KMS-11 (cell line): ENCODE measurements at regions not wholly inside any gene's neighbourhood (a gene's known extent, or its start where the extent isn't known, plus 50 kb on each side); places are given as distances from the start of the nearest gene placed in this dataset.

ENCODE experiments used
- H2AFZ ChIP-seq: fragments of 200-600 bp; sonication (generic); 2 replicates; pipeline ENCODE4 v1.6.1; 2016; ENCODE audit warnings: antibody characterized with exemption, mixed run types, low read depth
- H3K27ac ChIP-seq: fragments of 200-600 bp; sonication (generic); 2 replicates; pipeline ENCODE4 v1.6.1; 2016; ENCODE audit warnings: mild to moderate bottlenecking, mixed run types
- H3K27me3 ChIP-seq: fragments of 200-600 bp; sonication (generic); 2 replicates; pipeline ENCODE4 v1.6.1; 2017; ENCODE audit warnings: mild to moderate bottlenecking, low read depth, mixed run types, moderate library complexity; ENCODE audit not compliant: insufficient read depth
- H3K36me3 ChIP-seq: fragments of 200-600 bp; sonication (generic); 2 replicates; pipeline ENCODE4 v1.6.1; 2017; ENCODE audit warnings: mild to moderate bottlenecking, mixed run types; ENCODE audit not compliant: insufficient read depth
- H3K4me1 ChIP-seq: fragments of 200-600 bp; sonication (generic); 2 replicates; pipeline ENCODE4 v1.6.1; 2016; ENCODE audit warnings: mild to moderate bottlenecking, low read depth, mixed run types; ENCODE audit not compliant: poor library complexity, severe bottlenecking
- H3K4me2 ChIP-seq: fragments of 200-600 bp; sonication (generic); 2 replicates; pipeline ENCODE4 v1.7.0; 2016; ENCODE audit warnings: mild to moderate bottlenecking, mixed run types
- H3K4me3 ChIP-seq: fragments of 200-600 bp; sonication (generic); IDR thresholded peaks from 2 replicates; pipeline ENCODE4 v1.6.1; 2017; ENCODE audit warnings: low read depth, low read length, mixed read lengths; ENCODE audit not compliant: insufficient read depth
- H3K79me2 ChIP-seq: fragments of 200-600 bp; sonication (generic); 2 replicates; pipeline ENCODE4 v1.6.1; 2016; ENCODE audit warnings: low read depth, mixed run types; ENCODE audit not compliant: insufficient read depth
- H3K9ac ChIP-seq: fragments of 200-600 bp; sonication (generic); 2 replicates; pipeline ENCODE4 v1.6.1; 2016; ENCODE audit warnings: mild to moderate bottlenecking, mixed run types
- H4K20me1 ChIP-seq: fragments of 200-600 bp; sonication (generic); 2 replicates; pipeline ENCODE4 v1.6.1; 2016; ENCODE audit warnings: mild to moderate bottlenecking, mixed run types; ENCODE audit not compliant: insufficient read depth
- TF ChIP-seq, protein P1 (sequence below): fragments of 200-600 bp; sonication (generic); conservative IDR thresholded peaks from 2 replicates; pipeline ENCODE4 v1.6.1; 2017; ENCODE audit warnings: low read depth, mild to moderate bottlenecking, antibody characterized with exemption, low read length, moderate library complexity, mixed read lengths

DNA sequence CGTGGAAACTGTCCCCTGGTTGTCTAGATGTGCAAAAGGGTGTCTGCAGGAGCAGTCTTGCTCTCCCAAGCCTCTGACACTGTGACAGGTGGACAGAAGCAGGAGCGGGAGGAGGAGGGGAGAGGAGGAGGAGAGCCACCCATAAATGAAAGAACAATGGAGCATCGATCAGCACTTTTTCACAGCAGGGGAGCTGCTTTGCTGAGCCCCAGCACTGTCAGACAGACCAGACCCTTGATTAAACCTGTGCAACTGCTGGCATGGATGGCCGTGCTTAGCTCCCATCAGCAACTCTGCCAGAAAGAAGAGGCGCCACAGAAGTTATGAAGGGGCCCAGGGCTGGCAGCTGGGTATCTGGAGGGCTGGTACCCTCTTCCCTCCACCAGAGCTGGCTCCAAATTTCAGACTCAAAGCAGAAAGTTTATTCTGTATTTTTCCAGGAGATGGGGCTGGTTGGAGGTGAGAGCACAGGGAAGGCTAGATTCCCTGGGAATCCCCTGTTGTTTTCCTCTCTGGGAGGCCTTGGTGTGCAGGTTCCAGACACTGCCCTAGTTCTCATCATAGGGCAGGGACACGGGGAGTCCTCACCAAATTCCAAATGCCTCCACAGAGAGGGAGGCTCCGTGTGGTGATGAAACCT lies 1192.2 kb downstream of the UQCRFS1 start:
- H3K4me3 ChIP-seq = no peak overlapping the region

DNA sequence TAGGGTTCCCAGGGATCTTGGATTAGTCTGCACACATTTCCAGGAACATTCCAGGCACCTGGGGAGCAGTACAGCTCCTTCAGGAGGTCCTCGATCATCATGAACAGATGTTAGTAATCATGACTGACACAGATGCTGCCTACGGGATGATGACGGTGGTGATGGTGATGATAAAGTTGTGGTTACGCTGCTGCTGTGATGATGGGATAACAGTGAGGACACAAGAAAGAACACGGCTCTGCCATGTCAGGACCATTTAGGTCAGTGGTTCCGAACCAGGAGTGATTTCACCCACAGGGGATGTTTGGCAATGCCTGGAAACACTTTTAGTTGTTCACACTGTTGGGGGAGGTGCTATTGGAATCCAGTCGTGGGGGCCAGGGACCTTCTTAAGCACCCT lies 1193.0 kb downstream of the UQCRFS1 start:
- Histone ChIP-seq H3K4me1 (no peaks in the 10 kb centered on the region), H3K36me3 (no peaks in the 10 kb centered on the region), H3K27me3 (no peaks in the 10 kb centered on the region), H3K27ac (no peak overlapping the region), H3K4me3 (no peak overlapping the region), H3K4me2 (no peak overlapping the region), H3K79me2 (no peaks in the 10 kb centered on the region), H2AFZ (no peak overlapping the region), H3K9ac (no peak overlapping the region), H4K20me1 (no peaks in the 10 kb centered on the region)
- TF ChIP-seq, protein P1, sequence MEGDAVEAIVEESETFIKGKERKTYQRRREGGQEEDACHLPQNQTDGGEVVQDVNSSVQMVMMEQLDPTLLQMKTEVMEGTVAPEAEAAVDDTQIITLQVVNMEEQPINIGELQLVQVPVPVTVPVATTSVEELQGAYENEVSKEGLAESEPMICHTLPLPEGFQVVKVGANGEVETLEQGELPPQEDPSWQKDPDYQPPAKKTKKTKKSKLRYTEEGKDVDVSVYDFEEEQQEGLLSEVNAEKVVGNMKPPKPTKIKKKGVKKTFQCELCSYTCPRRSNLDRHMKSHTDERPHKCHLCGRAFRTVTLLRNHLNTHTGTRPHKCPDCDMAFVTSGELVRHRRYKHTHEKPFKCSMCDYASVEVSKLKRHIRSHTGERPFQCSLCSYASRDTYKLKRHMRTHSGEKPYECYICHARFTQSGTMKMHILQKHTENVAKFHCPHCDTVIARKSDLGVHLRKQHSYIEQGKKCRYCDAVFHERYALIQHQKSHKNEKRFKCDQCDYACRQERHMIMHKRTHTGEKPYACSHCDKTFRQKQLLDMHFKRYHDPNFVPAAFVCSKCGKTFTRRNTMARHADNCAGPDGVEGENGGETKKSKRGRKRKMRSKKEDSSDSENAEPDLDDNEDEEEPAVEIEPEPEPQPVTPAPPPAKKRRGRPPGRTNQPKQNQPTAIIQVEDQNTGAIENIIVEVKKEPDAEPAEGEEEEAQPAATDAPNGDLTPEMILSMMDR = no peak

More for the DNA sequence above, 1192.2 kb downstream of the UQCRFS1 start:
- no peaks in the 10 kb centered on the region for H3K36me3 ChIP-seq
- TF ChIP-seq, protein P1 = no peak
- H3K9ac ChIP-seq = no peak overlapping the region
- no peak overlapping the region for H3K4me2 ChIP-seq
- H3K79me2 ChIP-seq = no peaks in the 10 kb centered on the region
- no peaks in the 10 kb centered on the region for H3K4me1 ChIP-seq
- H3K27me3 ChIP-seq = no peaks in the 10 kb centered on the region
- H3K27ac ChIP-seq = no peak overlapping the region
- no peaks in the 10 kb centered on the region for H4K20me1 ChIP-seq
- no peak overlapping the region for H2AFZ ChIP-seq

DNA sequence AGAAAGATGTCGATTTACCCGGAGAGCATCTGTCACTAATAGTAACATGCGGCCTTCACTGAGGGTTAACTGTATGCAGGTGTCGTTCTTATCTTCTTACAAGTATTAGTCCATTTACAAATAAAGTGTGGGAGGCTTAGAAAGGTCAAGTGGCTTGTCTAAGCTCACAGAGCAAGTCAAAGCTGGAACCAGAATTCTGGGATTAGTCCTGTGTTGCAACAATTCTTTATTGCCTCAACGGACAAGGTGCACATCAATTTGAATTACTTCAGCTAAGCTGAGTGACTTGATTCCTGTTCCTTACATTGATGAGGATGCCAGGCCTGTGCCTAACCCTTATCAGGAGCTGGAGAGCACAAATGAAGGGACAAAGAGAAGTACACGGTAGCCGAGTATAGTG lies 1193.6 kb downstream of the UQCRFS1 start:
- no peak overlapping the region for H3K9ac ChIP-seq
- no peaks in the 10 kb centered on the region for H3K79me2 ChIP-seq
- no peak overlapping the region for H3K4me2 ChIP-seq
- no peaks in the 10 kb centered on the region for H3K36me3 ChIP-seq
- TF ChIP-seq, protein P1 = no peak
- no peak overlapping the region for H3K4me3 ChIP-seq
- H2AFZ ChIP-seq = no peak overlapping the region
- H3K27me3 ChIP-seq = no peaks in the 10 kb centered on the region
- no peaks in the 10 kb centered on the region for H3K4me1 ChIP-seq
- H4K20me1 ChIP-seq = no peaks in the 10 kb centered on the region
- H3K27ac ChIP-seq = no peak overlapping the region

DNA sequence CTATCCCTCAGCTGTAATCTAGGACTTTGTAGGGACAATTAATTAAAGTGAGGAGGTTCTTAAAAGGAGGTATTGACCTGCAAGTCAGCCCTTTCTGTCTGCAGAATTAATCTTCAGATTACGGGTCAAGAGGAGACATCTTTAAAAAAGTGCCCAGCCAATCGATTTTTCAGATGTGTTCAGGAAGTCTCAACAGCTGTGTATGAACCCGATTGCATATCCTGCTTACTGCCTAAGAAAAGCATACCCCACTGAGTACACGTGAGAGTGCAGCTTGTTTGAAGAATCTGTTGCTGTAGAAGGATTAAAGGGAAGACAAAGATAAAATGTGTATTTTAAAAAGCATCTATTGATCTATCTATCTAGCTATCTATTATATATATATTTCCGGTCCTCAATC lies 1194.5 kb downstream of the UQCRFS1 start:
- H3K4me3 ChIP-seq = no peak overlapping the region
- H3K79me2 ChIP-seq = no peaks in the 10 kb centered on the region
- no peak overlapping the region for H3K4me2 ChIP-seq
- no peaks in the 10 kb centered on the region for H4K20me1 ChIP-seq
- H2AFZ ChIP-seq = no peak overlapping the region
- H3K27me3 ChIP-seq = no peaks in the 10 kb centered on the region
- no peak overlapping the region for H3K9ac ChIP-seq
- TF ChIP-seq, protein P1 = no peak
- H3K36me3 ChIP-seq = no peaks in the 10 kb centered on the region
- no peaks in the 10 kb centered on the region for H3K4me1 ChIP-seq
- H3K27ac ChIP-seq = no peak overlapping the region
